CD14-positive monocyte (primary cell): ENCODE measurements at regions not wholly inside any gene's neighbourhood (a gene's known extent, or its start where the extent isn't known, plus 50 kb on each side); places are given as distances from the start of the nearest gene placed in this dataset.

Experiments used
- DNase-seq, 3 donors: peaks; one replicate each; pipeline ENCODE4 v3.0.0-alpha.2; 2011 to 2022
- H2AFZ ChIP-seq: 2 replicates; pipeline ENCODE4 v1.6.0; 2012; ENCODE audit warnings: mild to moderate bottlenecking, low read depth, low read length, inconsistent platforms; ENCODE audit not compliant: insufficient read depth, poor library complexity, severe bottlenecking
- H3K27ac ChIP-seq, 2 donors: 1 replicate in 1 of 2; 2 replicates in 1 of 2; pipeline ENCODE4 v1.5.1; 2012 to 2013; ENCODE audit warnings: low read length in 2 of 2, control low read depth in 1 of 2, inconsistent platforms in 1 of 2, low read depth in 1 of 2, mild to moderate bottlenecking in 1 of 2
- H3K27me3 ChIP-seq, 2 donors: one replicate each; pipeline versions ENCODE4 v1.6.0 to v1.6.1; 2011 to 2013; ENCODE audit warnings: low read length in 2 of 2; ENCODE audit not compliant: control insufficient read depth in 2 of 2, insufficient read depth in 2 of 2
- H3K36me3 ChIP-seq, 2 donors: replicated peaks in 1 of 2; 1 replicate in 1 of 2; 2 replicates in 1 of 2; pipeline versions ENCODE4 v1.5.1 to v1.6.1; 2012 to 2013; ENCODE audit warnings: low read length in 2 of 2, control low read depth in 1 of 2, inconsistent platforms in 1 of 2, mild to moderate bottlenecking in 1 of 2; ENCODE audit not compliant: insufficient read depth in 2 of 2, control insufficient read depth in 1 of 2
- H3K4me1 ChIP-seq, 2 donors: 1 replicate in 1 of 2; 2 replicates in 1 of 2; pipeline versions ENCODE4 v1.5.1 to v1.6.1; 2012 to 2013; ENCODE audit warnings: low read length in 2 of 2, control low read depth in 1 of 2, inconsistent platforms in 1 of 2, mild to moderate bottlenecking in 1 of 2, moderate library complexity in 1 of 2; ENCODE audit not compliant: insufficient read depth in 2 of 2, control insufficient read depth in 1 of 2
- H3K4me2 ChIP-seq: replicated peaks from 2 replicates; pipeline ENCODE3; 2012; ENCODE audit warnings: low read length, moderate library complexity, mild to moderate bottlenecking; ENCODE audit not compliant: poor library complexity, severe bottlenecking; ENCODE audit errors: extremely low read depth
- H3K4me3 ChIP-seq, 3 experiments: fragments of 200-600 bp in 1 of 3; sonication (generic) in 1 of 3; replicated peaks in 1 of 3; 1 replicate in 2 of 3; 2 replicates in 1 of 3; pipeline ENCODE4 v1.5.1; 2011 to 2013; ENCODE audit warnings: low read length in 3 of 3, mild to moderate bottlenecking in 3 of 3, control low read depth in 2 of 3, low read depth in 2 of 3, inconsistent platforms in 1 of 3, moderate library complexity in 1 of 3
- H3K79me2 ChIP-seq: 2 replicates; pipeline ENCODE4 v1.6.0; 2012; ENCODE audit warnings: mild to moderate bottlenecking, control low read depth, inconsistent platforms, low read length, moderate library complexity; ENCODE audit not compliant: insufficient read depth
- H3K9ac ChIP-seq: 2 replicates; pipeline ENCODE4 v1.6.0; 2017; ENCODE audit warnings: low read length, mild to moderate bottlenecking; ENCODE audit not compliant: insufficient read depth, poor library complexity, severe bottlenecking
- H3K9me3 ChIP-seq, 2 donors: replicated peaks in 1 of 2; 1 replicate in 1 of 2; 2 replicates in 1 of 2; pipeline versions ENCODE4 v1.5.1 to v1.6.1; 2012 to 2013; ENCODE audit warnings: low read length in 2 of 2, control low read depth in 1 of 2; ENCODE audit not compliant: control insufficient read depth in 1 of 2, insufficient read depth in 1 of 2
- H4K20me1 ChIP-seq: 2 replicates; pipeline ENCODE4 v1.6.0; 2012; ENCODE audit warnings: mild to moderate bottlenecking, low read length, control low read depth, moderate library complexity; ENCODE audit not compliant: insufficient read depth
- H3K27ac Mint-ChIP-seq, 7 donors: one replicate each; pipeline ENCODE4 v1.8.0; 2020; ENCODE audit warnings: mild to moderate bottlenecking in 7 of 7, mixed read lengths in 7 of 7, moderate library complexity in 6 of 7, inconsistent platforms in 2 of 7
- H3K27me3 Mint-ChIP-seq, 3 donors: one replicate each; pipeline ENCODE4 v1.8.0; 2021 to 2022; ENCODE audit warnings: low read depth in 3 of 3, mild to moderate bottlenecking in 3 of 3, mixed read lengths in 3 of 3, moderate library complexity in 3 of 3, inconsistent platforms in 1 of 3
- H3K36me3 Mint-ChIP-seq, 2 donors: one replicate each; pipeline ENCODE4 v1.8.0; 2020; ENCODE audit warnings: mixed read lengths in 2 of 2, inconsistent platforms in 1 of 2, mild to moderate bottlenecking in 1 of 2
- H3K4me1 Mint-ChIP-seq: one replicate; pipeline ENCODE4 v1.8.0; 2020; ENCODE audit warnings: mild to moderate bottlenecking, mixed read lengths
- H3K4me3 Mint-ChIP-seq, 2 donors: one replicate each; pipeline ENCODE4 v1.8.0; 2020; ENCODE audit warnings: mild to moderate bottlenecking in 2 of 2, mixed read lengths in 2 of 2, moderate library complexity in 1 of 2
- H3K9me3 Mint-ChIP-seq, 7 donors: one replicate each; pipeline ENCODE4 v1.8.0; 2020 to 2022; ENCODE audit warnings: mixed read lengths in 7 of 7, mild to moderate bottlenecking in 6 of 7, moderate library complexity in 6 of 7, inconsistent platforms in 2 of 7
- CTCF ChIP-seq: fragments of 200-600 bp; IDR thresholded peaks from one replicate; pipeline ENCODE4 v1.8.0; 2022; ENCODE audit warnings: antibody characterized with exemption, mild to moderate bottlenecking
- WGBS: methylation state at CpG from one replicate; pipeline ENCODE4 v1.1.5; 2013; ENCODE audit warnings: missing lambda C conversion rate; ENCODE audit not compliant: insufficient coverage; 5-methylcytosine and 5-hydroxymethylcytosine counted together
- intact Hi-C, 2 donors: fragments of 100-400 bp; cut with micrococcal nuclease; formaldehyde crosslinking; loops; one replicate each; pipeline versions ENCODE4 v1.15.0 to v1.15.1; 2023

- no peaks in the 10 kb centered on the region for H3K4me1 Mint-ChIP-seq
- Histone ChIP-seq H3K27me3 (no peaks in the 10 kb centered on the region), H2AFZ (no peak overlapping the region), H3K9ac (no peak overlapping the region), H3K4me1 (no peaks in the 10 kb centered on the region), H4K20me1 (no peaks in the 10 kb centered on the region), H3K4me3 (no peak overlapping the region), H3K27ac (no peak overlapping the region), H3K4me2 (no peak overlapping the region), H3K9me3 (no peaks in the 10 kb centered on the region), H3K36me3 (no peaks in the 10 kb centered on the region), H3K79me2 (no peaks in the 10 kb centered on the region)
- H3K4me3 Mint-ChIP-seq: no peak overlapping the region
- H3K36me3 Mint-ChIP-seq: no peaks in the 10 kb centered on the region
- 97% methylated on average over 6 of the region's 6 CpGs for WGBS
- no peak overlapping the region for H3K27ac Mint-ChIP-seq
- H3K27me3 Mint-ChIP-seq: peaks cover 0 to 3% (median 1%) of the 10 kb centered on the region in 3 donors
- intact Hi-C loops: no loop called here
- H3K9me3 Mint-ChIP-seq: peaks cover 0 to 2% (median 0%) of the 10 kb centered on the region in 7 donors
- no peak for DNase-seq
- no peak for TF ChIP-seq CTCF
Observed at GRCh38 chr12:76240281-76240680, 107.9 kb downstream of the BBS10 start.

- Mint-ChIP-seq H3K27me3 (peaks cover 0 to 1% (median 1%) of the 10 kb centered on the region in 3 donors), H3K36me3 (no peaks in the 10 kb centered on the region), H3K4me3 (no peak overlapping the region), H3K9me3 (peaks cover 0 to 2% (median 1%) of the 10 kb centered on the region in 7 donors), H3K4me1 (no peaks in the 10 kb centered on the region), H3K27ac (peak overlapping the region in 1 of 7 donors; percentile 53)
- H3K9me3 ChIP-seq: no peaks in the 10 kb centered on the region
- no peaks in the 10 kb centered on the region for H3K27me3 ChIP-seq
- H3K79me2 ChIP-seq: no peaks in the 10 kb centered on the region
- no peak overlapping the region for H2AFZ ChIP-seq
- no peak overlapping the region for H3K4me3 ChIP-seq
- DNase-seq: no peak
- H3K27ac ChIP-seq: no peak overlapping the region
- no peaks in the 10 kb centered on the region for H3K4me1 ChIP-seq
- intact Hi-C loops: no loop called here
- no peak overlapping the region for H3K9ac ChIP-seq
- H3K4me2 ChIP-seq: no peak overlapping the region
- no peaks in the 10 kb centered on the region for H4K20me1 ChIP-seq
- no peak for TF ChIP-seq CTCF
- H3K36me3 ChIP-seq: no peaks in the 10 kb centered on the region
- 100% methylated on average over 1 of the region's 4 CpGs for WGBS
Observed at GRCh38 chr12:76238688-76239087, 109.5 kb downstream of the BBS10 start.
